ENCODE measurements at regions not wholly inside any gene's neighbourhood (a gene's known extent, or its start where the extent isn't known, plus 50 kb on each side); places are given as distances from the start of the nearest gene placed in this dataset.

GRCh38 chr10:52644373-52645186, 128.0 kb downstream of the MBL2 start:
- TF ChIP-seq POLR2A (IDR thresholded peaks at IDR 0.05; ENCODE audit: extremely low read depth, insufficient read length) (no peak), CTCF (IDR thresholded peaks at IDR 0.05; ENCODE audit: low read depth, low read length) (peak; percentile 64)

Data from NB4 (cell line).